Right lobe of liver (tissue), 4 donors: ENCODE measurements at regions not wholly inside any gene's neighbourhood (a gene's known extent, or its start where the extent isn't known, plus 50 kb on each side); places are given as distances from the start of the nearest gene placed in this dataset.

Experiments used
- POLR2A ChIP-seq: fragments of 450-650 bp; IDR thresholded peaks from one replicate; pipeline ENCODE4 v1.6.1; 2017; ENCODE audit warnings: antibody characterized with exemption, mild to moderate bottlenecking
- TF ChIP-seq, protein P1 (sequence below), 4 donors: fragments of 200-600 bp in 3 of 4; fragments of 450-650 bp in 1 of 4; IDR thresholded peaks; one replicate each; pipeline versions ENCODE4 v1.5.1 to v1.8.0; 2016 to 2022; ENCODE audit warnings: antibody characterized with exemption in 4 of 4, mild to moderate bottlenecking in 2 of 4
- donor health status: DM: no; HTN: no; CAD: no.
- donor health status: DM: no; HTN: no; CAD: no.
- donor health status: DM: no; HTN: yes; CAD: no.

GRCh38 chr1:110285316-110285715, 53.9 kb upstream of the RBM15 start:
- TF ChIP-seq, protein P1, sequence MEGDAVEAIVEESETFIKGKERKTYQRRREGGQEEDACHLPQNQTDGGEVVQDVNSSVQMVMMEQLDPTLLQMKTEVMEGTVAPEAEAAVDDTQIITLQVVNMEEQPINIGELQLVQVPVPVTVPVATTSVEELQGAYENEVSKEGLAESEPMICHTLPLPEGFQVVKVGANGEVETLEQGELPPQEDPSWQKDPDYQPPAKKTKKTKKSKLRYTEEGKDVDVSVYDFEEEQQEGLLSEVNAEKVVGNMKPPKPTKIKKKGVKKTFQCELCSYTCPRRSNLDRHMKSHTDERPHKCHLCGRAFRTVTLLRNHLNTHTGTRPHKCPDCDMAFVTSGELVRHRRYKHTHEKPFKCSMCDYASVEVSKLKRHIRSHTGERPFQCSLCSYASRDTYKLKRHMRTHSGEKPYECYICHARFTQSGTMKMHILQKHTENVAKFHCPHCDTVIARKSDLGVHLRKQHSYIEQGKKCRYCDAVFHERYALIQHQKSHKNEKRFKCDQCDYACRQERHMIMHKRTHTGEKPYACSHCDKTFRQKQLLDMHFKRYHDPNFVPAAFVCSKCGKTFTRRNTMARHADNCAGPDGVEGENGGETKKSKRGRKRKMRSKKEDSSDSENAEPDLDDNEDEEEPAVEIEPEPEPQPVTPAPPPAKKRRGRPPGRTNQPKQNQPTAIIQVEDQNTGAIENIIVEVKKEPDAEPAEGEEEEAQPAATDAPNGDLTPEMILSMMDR (IDR thresholded peaks at IDR 0.05): no peak
- no peak for TF ChIP-seq POLR2A
